ENCODE measurements at regions not wholly inside any gene's neighbourhood (a gene's known extent, or its start where the extent isn't known, plus 50 kb on each side); places are given as distances from the start of the nearest gene placed in this dataset.

DNA sequence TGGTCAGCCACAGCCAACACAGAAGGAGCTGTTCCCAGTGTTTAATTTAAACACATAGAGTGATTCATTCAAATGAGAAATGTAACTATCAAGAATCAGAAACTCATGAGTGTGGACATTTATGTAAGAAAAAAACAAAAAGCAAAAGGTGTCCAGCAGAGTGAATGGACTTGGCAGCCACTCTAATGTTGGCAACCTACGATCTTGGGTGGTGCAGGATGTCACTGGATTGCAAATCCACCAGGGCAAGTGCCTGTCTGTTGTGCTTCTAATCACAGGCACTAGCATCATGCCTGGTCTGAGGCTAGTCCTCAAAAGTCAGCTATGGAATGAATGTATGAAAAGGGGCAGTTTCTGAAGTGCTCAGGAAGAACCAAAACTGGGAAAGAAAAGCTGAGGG is 277.7 kb upstream of the CLNK start:
- no peak for ATAC-seq (ENCODE audit: insufficient read depth, low read depth)
- H3K36me3 ChIP-seq (ENCODE audit: insufficient read depth, low read length) = no peaks in the 10 kb centered on the region
- no peaks in the 10 kb centered on the region for H3K27me3 ChIP-seq (ENCODE audit: insufficient read depth, low read length, poor library complexity)
- no peak overlapping the region for H2AFZ ChIP-seq (ENCODE audit: low read depth, low read length)
- H3K27ac ChIP-seq (ENCODE audit: low read length) = no peak overlapping the region
- TF ChIP-seq EZH2 (IDR thresholded peaks at IDR 0.05; ENCODE audit: borderline replicate concordance, low read depth, low read length, severe bottlenecking) = no peak
- TF ChIP-seq, protein P1, sequence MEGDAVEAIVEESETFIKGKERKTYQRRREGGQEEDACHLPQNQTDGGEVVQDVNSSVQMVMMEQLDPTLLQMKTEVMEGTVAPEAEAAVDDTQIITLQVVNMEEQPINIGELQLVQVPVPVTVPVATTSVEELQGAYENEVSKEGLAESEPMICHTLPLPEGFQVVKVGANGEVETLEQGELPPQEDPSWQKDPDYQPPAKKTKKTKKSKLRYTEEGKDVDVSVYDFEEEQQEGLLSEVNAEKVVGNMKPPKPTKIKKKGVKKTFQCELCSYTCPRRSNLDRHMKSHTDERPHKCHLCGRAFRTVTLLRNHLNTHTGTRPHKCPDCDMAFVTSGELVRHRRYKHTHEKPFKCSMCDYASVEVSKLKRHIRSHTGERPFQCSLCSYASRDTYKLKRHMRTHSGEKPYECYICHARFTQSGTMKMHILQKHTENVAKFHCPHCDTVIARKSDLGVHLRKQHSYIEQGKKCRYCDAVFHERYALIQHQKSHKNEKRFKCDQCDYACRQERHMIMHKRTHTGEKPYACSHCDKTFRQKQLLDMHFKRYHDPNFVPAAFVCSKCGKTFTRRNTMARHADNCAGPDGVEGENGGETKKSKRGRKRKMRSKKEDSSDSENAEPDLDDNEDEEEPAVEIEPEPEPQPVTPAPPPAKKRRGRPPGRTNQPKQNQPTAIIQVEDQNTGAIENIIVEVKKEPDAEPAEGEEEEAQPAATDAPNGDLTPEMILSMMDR (IDR thresholded peaks at IDR 0.05; ENCODE audit: borderline replicate concordance, extremely low read depth, low read length, poor library complexity, severe bottlenecking) = no peak
- no peak overlapping the region for H3K4me2 ChIP-seq (ENCODE audit: insufficient read depth, low read length)
- H3K9ac ChIP-seq (ENCODE audit: low read depth, low read length) = no peak overlapping the region
- H3K4me3 ChIP-seq (ENCODE audit: low read depth in 1 of 2, low read length in 2 of 2) = no peak overlapping the region
- H4K20me1 ChIP-seq (ENCODE audit: insufficient read depth, low read length) = no peaks in the 10 kb centered on the region
- H3K4me1 ChIP-seq (ENCODE audit: insufficient read depth, low read length) = no peaks in the 10 kb centered on the region
- H3K79me2 ChIP-seq (ENCODE audit: insufficient read depth, low read length) = no peaks in the 10 kb centered on the region
- peaks cover 10% of the 10 kb centered on the region for H3K9me3 ChIP-seq (ENCODE audit: insufficient read depth, low read length, severe bottlenecking)
- no peak for DNase-seq

DNA sequence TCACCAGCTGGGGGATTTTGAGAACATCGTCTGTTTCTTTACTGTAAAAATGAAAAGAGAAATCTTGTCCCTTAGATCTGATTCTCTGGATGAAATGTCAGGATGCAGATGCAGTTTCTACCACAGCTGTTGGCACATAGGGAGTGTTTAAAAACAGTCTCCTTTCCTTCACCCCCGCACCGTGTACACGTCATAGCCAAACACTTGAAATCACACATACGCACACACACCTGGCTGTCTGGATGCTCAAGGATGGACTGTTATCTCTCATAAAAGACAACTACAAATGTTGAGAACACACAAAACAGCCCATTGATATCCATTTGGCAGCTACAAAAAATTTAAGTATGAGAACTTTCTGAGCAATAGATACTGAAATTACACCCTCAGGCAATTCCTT is 275.8 kb upstream of the CLNK start:
- DNase-seq (no peak), ATAC-seq (ENCODE audit: insufficient read depth, low read depth) (no peak)
- Histone ChIP-seq H4K20me1 (ENCODE audit: insufficient read depth, low read length) (no peaks in the 10 kb centered on the region), H3K27me3 (ENCODE audit: insufficient read depth, low read length, poor library complexity) (no peaks in the 10 kb centered on the region), H3K4me3 (ENCODE audit: low read depth in 1 of 2, low read length in 2 of 2) (no peak overlapping the region), H3K9me3 (ENCODE audit: insufficient read depth, low read length, severe bottlenecking) (peaks cover 10% of the 10 kb centered on the region), H3K4me2 (ENCODE audit: insufficient read depth, low read length) (no peak overlapping the region), H2AFZ (ENCODE audit: low read depth, low read length) (no peak overlapping the region), H3K9ac (ENCODE audit: low read depth, low read length) (no peak overlapping the region), H3K27ac (ENCODE audit: low read length) (no peak overlapping the region), H3K79me2 (ENCODE audit: insufficient read depth, low read length) (no peaks in the 10 kb centered on the region), H3K36me3 (ENCODE audit: insufficient read depth, low read length) (no peaks in the 10 kb centered on the region), H3K4me1 (ENCODE audit: insufficient read depth, low read length) (no peaks in the 10 kb centered on the region)
- TF ChIP-seq EZH2 (IDR thresholded peaks at IDR 0.05; ENCODE audit: borderline replicate concordance, low read depth, low read length, severe bottlenecking) = no peak
- TF ChIP-seq, protein P1 (IDR thresholded peaks at IDR 0.05; ENCODE audit: borderline replicate concordance, extremely low read depth, low read length, poor library complexity, severe bottlenecking) = no peak

DNA sequence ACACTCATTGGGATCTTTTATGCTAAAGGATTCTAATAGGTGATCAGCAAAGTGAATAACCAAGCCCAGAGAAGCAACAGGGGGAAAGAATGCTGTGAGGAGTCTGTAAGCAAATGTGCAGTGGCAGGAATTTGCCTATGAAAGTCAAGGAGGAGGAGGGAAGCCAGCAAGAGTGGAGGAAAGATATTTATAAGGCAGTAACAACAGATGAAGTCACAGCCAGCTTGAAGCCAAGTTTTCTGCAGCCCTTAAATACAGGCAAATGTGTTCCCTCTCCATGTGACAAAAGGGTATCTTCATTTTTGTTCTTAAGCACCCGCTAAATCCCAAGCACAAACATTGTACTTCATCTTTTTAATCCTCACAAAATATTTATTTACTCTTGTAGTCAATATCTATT is 275.0 kb upstream of the CLNK start:
- no peak overlapping the region for H3K9ac ChIP-seq (ENCODE audit: low read depth, low read length)
- no peak for TF ChIP-seq EZH2 (IDR thresholded peaks at IDR 0.05; ENCODE audit: borderline replicate concordance, low read depth, low read length, severe bottlenecking)
- TF ChIP-seq, protein P1 (IDR thresholded peaks at IDR 0.05; ENCODE audit: borderline replicate concordance, extremely low read depth, low read length, poor library complexity, severe bottlenecking) = no peak
- H3K36me3 ChIP-seq (ENCODE audit: insufficient read depth, low read length) = no peaks in the 10 kb centered on the region
- no peak overlapping the region for H3K27ac ChIP-seq (ENCODE audit: low read length)
- H3K4me3 ChIP-seq (ENCODE audit: low read depth in 1 of 2, low read length in 2 of 2) = no peak overlapping the region
- no peaks in the 10 kb centered on the region for H3K27me3 ChIP-seq (ENCODE audit: insufficient read depth, low read length, poor library complexity)
- no peak for DNase-seq
- H3K9me3 ChIP-seq (ENCODE audit: insufficient read depth, low read length, severe bottlenecking) = peaks cover 10% of the 10 kb centered on the region
- no peak for ATAC-seq (ENCODE audit: insufficient read depth, low read depth)
- no peaks in the 10 kb centered on the region for H3K4me1 ChIP-seq (ENCODE audit: insufficient read depth, low read length)
- no peak overlapping the region for H3K4me2 ChIP-seq (ENCODE audit: insufficient read depth, low read length)
- H3K79me2 ChIP-seq (ENCODE audit: insufficient read depth, low read length) = no peaks in the 10 kb centered on the region
- H4K20me1 ChIP-seq (ENCODE audit: insufficient read depth, low read length) = no peaks in the 10 kb centered on the region
- no peak overlapping the region for H2AFZ ChIP-seq (ENCODE audit: low read depth, low read length)

All from DND-41 (cell line).